ENCODE measurements at regions not wholly inside any gene's neighbourhood (a gene's known extent, or its start where the extent isn't known, plus 50 kb on each side); places are given as distances from the start of the nearest gene placed in this dataset.
"Not testable (repeated sequence)": the region's sequence is repeated elsewhere in the genome, so short reads cannot be mapped to it uniquely, and the experiment has no call there.

DNA sequence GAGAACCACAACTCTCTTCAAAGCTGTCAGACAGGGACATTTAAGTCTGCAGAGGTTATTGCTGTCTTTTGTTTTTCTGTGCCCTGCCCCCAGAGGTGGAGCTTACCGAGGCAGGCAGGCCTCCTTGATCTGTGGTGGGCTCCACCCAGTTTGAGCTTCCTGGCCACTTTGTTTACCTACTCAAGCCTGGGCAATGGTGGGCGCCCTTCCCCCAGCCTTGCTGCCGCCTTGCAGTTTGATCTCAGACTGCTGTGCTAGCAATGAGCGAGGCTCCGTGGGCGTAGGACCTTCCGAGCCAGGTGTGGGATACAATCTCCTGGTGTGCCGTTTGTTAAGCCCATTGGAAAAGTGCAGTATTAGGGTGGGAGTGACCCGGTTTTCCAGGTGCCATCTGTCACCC, 822.1 kb downstream of the KCNMA1 start:
- not testable (repeated sequence) for DNase-seq

DNA sequence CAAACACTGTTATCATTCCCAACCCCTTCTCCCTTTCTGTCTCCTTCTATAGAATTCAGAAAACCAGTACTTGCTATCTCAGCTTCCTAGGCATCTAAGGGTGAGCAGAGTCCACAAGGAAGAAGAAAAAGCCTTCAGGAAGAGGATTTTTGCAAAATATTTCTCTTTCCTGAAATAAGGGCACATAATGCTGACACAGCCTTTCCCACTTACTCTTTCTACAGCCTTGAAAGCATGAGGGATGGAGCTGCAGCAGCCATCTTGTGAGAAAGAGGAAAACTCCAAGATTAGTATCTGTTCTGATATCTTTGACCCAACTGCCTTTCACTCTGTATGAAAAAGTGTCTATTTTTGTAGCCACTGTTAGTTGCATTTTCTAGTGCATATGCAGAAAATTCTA, 826.2 kb downstream of the KCNMA1 start:
- no peak for DNase-seq

DNA sequence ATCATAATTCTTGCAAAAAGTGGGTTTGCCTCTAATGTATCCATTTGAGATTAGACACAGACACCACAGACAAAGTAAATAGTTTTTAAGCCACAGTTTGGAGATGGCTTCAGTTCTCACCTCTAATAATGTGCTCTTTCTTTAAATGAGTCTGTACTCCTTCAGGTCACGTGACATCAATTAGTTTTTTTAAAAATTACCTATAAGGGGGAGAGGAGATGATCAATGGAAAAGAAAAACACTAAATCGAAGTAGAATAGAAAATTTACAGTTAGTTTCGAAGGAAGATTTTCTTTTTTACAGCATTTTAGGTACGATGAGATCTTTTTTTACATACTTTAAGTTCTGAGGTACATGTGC, 849.2 kb downstream of the KCNMA1 start:
- no peak for DNase-seq

DNA sequence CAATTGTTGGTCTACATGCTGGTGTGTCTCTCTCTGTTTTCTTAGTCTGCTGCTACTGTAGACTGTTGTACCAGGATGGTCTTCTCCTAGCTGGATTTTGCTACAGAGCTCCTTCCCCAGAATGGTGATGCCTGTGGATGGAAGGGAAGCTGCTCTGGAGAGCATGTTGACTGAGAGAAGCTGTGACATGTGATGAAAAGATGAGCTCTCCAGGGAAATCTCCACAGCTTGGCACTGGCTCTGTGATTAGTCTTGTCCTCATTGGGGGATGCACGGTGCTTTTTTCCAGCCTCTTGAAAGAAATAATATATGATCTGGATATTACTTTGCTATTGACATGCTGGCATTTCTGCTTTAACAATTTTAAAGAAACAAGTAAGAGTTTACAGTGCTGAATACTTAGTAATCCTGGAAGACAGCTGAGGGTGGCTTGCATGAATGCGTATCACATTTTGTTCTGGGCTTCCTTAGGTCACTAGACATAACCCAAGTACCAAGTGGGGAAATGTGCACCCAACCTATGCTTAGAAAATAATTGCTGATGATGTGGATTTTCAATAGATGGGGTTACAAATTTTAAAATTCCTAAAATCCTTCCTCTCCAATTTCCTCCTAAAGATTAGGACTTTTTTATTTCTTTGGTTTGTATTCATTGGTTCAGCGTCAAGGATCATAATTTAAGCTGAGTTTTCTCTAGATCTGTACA, 849.7 kb downstream of the KCNMA1 start:
- DNase-seq, result no peak

DNA sequence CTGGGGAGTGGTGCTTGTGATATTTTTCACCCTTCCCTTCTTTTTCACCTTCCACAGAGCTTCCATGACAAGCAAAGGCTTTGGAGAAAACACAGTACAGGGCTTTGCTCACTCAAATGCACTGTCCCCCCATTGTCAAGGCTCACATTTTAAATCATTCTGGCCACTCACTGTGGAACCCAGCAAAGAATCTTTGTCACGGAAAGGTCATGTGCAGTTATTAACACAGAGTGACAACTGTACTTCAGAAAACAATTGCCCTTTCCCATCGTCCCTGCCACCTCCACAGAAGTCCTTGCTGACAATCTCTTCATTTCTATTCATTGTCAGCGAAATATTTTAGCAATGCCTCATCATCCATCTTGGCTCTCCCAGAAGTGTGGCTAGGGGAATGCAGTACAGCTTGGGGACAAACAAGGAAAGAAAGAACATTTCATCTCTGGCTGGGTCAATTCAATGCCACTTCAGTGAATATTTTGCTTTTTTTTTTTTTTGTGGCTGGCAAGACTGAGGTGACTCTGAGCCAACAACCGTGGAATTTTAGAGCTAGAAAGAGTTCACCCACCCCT, 851.0 kb downstream of the KCNMA1 start:
- DNase-seq, result no peak

DNA sequence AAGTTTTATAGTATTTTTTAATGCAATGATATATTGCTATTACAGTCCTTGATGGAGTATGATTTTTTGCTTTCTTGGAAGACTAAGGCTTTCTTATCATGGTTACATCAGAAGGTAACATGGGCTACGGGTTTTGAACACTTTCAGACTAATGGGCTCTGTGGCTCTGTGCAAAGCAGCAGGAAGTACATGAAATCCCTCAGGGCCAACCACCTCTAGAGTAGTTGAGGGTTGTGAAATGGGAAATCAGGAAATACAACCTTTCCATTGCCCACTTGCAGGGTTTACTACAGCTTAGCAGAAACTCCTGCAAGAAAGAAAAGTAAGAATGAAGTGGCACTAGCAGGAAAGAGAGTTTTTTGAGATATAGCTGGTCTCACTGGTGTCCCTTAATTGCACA, 853.5 kb downstream of the KCNMA1 start:
- DNase-seq, result no peak

DNA sequence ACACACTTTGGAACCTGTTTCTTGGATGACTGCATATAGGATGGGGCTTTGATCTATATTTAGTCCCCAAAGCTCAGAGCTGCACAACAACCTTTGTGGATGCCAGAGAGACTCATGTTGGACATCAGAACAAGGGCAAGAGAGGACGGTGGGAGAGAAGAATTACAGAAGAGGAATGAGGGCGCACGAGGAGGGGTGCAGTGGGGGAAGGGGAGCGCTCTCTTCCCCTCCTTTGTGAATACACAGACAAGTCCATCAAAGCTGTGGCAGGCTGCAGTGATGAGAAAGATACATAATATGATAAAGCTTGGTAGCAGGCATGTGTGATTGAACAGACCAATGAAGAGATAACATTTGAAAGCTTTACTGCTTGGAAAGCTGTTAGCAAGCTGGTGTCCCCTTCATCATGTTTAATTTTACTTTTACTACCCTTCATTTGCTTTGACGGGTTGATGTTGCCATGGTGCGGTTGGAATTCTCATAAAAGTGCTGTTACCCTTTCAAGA, 857.8 kb downstream of the KCNMA1 start:
- no peak for DNase-seq

DNA sequence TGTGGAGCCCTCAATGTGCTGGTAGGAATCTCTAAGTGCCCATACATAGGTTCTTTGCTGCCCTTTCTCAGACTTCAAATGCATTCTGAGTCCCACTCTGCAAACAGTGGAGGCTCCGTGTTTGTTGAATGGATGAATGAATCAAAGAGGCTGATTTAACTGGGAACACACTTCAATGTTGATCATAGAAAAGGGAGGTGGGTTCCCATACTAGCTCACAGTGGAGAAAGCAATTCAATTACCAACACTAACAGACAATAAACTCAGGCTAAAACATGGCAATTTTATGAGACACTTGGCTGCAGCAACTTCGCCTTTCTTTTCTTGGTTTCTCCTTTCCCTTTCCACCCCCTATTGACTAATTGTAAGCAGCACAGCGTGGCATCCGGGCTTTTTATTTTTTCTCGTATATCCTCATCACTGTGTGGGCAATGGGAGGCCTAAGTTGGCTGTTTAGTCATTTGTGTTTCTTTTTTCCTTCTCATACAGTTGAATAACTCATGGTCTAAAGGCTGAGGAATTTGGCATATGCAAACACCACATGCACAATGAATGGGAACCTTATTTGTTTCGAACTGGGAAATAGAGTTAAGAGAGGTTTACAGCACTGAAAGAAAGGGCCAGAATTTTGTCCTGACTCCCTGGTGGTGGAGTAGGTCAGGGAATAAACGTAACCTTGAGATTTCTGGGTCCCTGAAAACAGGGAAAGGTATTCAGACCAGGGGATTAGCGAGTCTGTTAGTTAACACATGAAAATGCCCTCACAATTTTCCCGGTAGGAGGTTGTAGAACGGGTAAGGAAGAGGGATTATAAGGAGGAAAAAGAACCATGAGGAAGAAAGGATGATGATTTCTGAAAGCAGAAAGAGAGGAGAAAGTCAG, 858.5 kb downstream of the KCNMA1 start:
- no peak for DNase-seq

DNA sequence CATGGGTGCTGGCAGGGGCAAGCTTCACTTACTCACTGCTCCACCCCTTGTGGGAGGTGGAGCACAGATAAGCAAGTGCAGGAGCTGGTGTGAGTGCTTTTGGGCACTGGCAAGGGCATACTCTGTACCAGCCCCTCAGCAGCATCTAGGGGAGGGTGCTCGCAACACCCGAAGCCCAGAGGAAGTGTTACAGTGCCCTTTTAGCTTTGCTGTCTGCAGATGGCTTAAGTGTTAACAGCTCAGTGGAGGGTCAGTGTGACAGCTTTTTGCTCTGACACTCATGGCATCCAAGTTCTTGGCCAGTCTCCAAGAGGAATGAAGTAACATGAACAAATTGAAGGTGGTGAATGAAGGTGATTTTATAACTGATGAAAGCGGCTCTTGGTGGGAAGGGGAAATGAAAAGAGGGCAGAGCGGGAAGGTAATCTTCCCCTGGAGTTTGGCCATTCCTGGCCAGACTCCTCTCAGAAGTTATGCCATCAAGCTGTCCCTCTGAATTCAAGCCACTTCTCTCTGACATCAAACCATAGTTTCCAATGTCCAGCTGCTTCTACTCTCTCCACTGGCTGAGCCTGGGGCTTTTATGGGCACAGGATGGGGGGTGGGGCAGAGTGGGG, 862.5 kb downstream of the KCNMA1 start:
- DNase-seq, result no peak

DNA sequence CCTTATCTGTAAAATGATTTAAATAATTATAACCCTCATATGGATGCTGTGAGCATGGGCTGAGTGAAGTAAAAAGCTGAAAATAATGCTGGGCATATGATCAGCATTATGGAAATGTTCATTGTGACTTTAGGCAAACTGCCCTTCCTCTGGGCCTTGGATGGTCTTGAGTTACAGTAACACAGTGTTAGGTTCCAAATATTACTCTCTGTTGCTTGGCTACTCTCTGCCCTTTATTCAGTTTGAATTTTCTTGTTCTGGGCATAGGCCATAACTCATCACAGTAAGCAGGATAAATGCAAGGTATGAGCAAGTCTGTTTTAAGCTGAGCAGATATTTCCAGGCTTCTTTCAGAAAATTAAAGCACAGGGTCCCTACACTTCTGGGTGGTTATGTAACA, 868.0 kb downstream of the KCNMA1 start:
- no peak for DNase-seq

DNA sequence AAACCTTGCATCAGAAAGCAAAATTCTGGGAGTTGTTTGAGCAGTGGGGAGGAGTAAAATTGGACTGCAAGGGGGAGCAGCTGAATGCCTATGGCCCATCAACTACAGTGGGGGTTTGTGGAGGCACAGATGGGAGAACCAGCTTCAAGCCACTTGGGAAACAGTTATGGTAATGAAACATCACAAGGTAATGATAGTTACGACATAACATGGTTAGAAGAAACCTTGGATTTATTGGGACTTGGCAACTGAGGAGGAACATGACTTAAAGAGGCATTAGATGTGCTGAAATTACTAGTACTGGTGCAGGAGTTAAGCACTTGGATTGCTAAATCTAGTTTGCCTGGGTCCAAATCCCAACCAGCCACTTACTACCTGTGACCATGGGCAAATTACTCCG, 868.4 kb downstream of the KCNMA1 start:
- DNase-seq, result no peak

DNA sequence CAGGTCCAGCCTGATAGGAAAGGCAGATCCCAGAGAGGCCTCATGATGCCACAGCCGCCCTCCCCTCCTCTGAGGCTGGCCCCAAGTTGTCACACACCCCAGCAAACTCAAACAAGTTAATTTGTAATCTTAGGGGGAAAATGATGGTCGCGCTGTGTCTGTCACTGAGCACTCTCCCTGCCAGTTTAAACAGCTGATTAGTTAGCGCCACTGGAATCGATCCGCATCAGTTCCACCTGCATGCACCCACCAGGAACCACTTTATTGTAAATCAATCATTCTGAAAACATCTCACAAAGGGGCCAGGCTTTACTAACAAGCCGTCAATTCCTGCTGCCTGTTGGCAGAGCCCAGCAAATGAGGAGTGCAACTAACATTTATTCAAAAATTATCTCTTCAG, 870.9 kb downstream of the KCNMA1 start:
- DNase-seq, result no peak

DNA sequence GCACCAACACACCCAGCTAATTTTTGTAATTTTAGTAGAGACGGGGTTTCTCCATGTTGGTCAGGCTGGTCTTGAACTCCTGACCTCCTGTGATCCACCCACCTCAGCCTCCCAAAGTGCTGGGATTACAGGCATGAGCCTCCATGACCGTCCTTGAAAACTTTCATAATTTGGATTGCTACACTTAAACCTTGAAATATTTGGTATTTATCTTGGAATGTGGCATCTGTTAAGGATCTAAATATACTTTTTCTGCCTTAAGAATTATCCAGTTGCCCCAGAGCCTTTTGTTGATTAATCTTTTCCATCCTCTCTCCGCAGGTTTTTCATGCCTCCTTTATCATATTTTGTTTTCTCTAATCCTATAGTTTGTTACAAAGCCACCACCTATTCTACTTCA, 872.7 kb downstream of the KCNMA1 start:
- DNase-seq, result not testable (repeated sequence)

DNA sequence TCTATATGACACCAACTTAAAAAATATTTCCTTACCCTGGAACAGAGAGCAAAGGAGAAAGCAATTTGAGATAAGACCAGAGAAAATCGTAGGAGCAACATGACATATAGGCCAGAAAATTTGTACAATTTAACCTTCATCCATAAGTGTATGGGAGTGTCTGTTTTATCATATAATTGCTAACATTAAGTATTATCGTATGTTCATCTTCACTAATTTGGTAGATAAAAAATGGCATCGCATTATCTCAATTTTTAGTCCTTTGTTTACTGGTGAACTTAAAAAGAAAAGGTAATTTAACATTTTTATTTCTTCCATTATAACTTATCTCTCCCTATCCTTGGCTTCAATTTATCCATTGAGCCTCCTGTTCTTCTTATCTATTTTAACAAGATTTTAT, 873.4 kb downstream of the KCNMA1 start:
- no peak for DNase-seq

DNA sequence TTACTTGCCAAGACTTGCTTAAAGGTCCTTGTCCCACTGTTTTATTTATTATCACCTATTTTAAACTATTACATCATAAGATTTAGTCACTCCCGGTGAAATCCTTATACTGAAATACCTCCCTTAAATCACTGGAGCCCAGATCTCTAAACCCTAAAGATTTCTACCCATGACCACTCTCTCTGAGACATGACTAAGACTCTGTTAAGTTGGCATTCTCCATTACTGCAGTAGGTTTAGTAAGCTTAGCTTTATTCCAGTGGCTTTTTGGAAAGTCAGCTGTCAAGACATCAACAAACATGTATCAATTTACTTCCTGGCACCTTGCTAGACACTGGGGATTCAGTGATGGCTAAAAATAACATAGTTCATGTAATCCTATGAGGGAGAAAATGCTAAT, 874.2 kb downstream of the KCNMA1 start:
- no peak for DNase-seq

DNA sequence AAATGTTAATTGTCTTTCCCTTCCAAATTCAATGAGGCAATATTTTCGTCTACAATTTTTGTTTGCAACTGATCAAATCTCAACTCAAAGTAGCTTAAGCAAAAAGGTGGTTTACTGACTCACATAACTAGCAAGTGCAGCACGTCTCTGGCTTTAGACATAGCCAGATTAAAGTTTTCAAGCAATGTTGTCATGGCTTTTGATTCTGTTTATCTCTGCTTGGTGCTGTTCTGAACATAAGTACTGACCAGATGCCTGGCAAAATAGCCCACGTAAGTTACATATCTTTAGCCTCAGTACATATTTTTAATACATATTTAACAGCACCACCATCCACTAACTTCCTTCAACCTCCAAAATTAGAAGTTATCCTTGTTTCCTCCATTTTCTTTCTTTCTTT, 877.9 kb downstream of the KCNMA1 start:
- no peak for DNase-seq

DNA sequence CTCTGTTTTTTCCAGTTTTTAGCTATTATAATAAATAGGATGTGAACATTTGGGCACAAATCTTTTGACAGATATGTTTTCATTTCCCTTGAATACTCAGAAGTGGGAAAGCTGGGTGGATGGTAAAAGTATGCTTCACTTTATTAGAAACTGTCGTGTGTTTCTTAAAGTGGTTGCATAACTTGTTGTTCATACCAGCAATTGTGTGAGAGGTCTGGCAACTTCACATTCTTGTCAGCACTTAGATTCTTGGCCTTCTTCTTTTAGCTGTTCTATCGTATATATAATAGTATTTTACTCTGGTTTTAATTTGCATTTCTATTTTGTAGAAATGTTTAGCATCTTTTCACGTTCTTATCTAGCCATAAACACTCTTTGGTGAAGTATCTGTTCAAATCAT, 894.4 kb downstream of the KCNMA1 start:
- no peak for DNase-seq

DNA sequence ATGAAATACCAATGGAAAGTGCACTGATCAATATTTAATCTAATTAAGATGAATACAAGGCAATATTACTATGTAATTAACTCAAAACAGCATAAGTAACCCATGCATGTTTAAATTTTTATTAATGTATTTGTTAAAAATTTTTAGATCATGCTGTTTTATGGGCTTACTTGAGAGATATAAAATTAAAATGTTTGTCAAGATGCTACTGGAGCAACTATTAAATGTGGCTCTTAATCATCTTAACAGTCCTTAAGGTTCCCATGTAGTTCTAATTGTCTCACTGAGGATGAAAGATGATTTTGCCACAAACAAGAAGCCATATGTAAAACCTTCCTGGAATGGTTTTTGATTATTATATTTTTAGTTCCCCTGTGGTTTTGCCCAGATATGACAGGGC, 897.1 kb downstream of the KCNMA1 start:
- DNase-seq, result no peak

DNA sequence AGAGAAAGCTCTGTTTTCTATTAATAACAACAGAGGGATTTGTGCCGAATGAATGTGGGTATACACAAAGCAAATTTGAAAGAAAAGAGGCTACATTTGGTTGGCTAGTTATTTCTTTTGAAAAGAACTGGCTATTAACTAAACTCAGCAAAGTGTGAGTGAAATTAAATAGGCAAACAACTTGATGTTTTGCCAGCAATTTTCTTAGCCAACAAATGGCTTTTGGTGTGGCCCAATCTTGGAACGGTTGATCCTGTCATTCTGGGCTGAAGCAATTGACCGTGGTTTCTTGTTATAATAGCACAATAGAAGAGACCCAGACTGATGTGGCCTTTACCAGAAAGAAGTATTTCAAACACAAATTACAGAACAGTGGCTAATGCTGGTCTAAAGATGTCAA, 898.6 kb downstream of the KCNMA1 start:
- DNase-seq, result no peak

DNA sequence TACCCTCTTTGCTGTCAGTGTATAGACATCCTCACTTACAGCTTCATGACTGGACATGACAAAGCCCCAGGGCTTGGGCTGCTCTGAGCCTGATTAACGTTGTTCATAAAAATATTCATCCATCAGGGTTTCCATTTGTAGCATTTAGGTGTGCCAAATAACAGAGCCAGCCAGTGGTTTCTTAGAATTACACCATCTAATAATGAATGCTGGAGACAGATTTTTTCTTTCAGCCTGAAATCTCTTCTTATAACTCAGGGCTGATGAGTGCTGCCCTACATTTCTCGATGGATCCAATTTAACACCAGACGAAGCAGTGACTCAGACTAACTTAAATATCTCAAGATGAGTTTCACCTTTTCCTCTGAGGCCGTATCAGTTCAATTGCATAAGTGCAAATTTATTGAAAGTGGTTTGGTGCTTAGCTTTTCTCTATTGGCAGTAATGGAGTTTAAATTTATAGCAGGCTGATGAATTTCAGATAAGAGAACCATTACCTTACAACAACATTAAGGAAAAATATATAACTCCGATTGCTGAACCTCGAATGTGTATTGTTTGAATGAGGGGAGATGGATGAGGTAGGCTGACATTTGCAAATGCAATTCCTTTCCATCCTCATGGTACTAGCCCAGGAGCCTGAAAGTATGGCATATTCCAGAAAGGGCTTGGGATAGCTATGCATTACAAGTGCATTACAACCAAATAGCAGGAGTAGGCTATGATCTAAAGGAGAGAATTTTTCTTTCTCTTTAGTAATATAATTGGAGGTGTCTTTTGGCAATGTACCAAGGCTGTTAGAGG, 900.6 kb downstream of the KCNMA1 start:
- no peak for DNase-seq

DNA sequence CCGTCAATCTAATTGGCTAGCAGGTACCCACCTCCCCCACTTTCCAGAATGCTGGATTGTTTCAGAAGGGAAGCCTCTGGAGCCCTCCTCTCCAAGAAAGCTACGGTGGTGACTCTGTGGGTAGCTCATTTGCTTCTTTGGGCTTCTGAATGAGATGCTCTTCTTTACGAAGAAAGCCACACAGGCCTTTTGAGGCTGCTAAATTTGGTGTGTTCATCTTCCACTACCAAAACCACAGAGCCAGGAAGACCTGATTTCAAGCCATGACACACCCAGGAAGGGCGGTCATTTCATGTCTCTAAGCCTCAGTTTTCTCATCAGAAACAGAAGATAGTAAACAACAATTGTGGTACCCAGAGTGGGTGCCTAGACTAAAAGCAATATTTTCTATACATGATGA, 901.2 kb downstream of the KCNMA1 start:
- no peak for DNase-seq

DNA sequence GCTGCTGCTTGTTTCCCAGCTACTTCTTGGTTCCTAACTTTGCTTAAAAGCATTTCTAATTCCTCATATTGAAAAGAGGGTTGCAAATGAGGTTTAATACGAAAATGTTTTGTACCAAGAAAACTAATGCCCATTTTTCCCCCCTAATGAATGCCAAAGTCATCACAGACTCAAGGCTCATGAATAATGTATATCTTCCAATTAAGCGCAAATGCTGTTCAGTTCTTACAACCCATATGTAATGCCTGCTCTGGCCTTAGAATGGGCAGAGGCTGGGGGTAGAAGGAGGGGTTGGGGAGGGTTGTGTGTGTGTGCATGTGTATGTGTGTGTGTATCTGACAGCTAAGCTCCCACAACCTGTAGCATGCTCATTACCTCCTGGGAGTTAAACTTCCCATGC, 901.7 kb downstream of the KCNMA1 start:
- no peak for DNase-seq

DNA sequence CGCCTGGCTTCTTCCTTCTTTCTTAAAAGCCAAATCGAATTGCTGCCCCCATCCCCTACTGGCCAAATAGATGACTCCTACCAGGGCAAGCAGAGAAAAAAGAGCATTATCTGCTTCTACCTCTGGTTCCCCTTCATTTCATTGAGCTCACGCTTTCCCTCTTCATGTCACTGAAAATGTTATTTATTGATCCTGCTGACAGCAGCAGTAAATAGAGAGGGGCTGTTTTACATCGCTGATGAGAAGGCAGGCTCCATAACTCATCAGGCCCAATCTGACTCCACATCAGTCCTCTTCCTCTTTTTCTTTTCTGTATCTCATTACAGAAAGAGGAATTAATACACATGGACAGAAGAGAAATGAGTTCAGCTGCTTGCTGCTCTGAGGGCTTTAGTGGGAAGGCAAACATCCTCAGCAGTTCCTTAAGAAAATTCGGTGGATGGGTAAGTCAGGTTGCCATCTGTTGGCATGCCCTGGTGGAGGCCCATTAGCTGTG, 904.1 kb downstream of the KCNMA1 start:
- DNase-seq, result no peak
